HCT116 (cell line): ENCODE measurements at regions not wholly inside any gene's neighbourhood (a gene's known extent, or its start where the extent isn't known, plus 50 kb on each side); places are given as distances from the start of the nearest gene placed in this dataset.

Experiments used
- ATF3 ChIP-seq: IDR thresholded peaks from 2 replicates; pipeline ENCODE4 v1.6.1; 2012
- CTCF ChIP-seq, 3 experiments: fragments of 200-600 bp in 1 of 3; sonication (generic) in 1 of 3; IDR thresholded peaks in 2 of 3; conservative IDR thresholded peaks in 1 of 3; 2 replicates each; pipeline ENCODE4 v1.5.1; 2012 to 2017; ENCODE audit warnings: low read depth in 2 of 3, low read length in 2 of 3, antibody characterized with exemption in 1 of 3, borderline replicate concordance in 1 of 3, control low read depth in 1 of 3, mild to moderate bottlenecking in 1 of 3, mixed read lengths in 1 of 3, mixed run types in 1 of 3, moderate library complexity in 1 of 3; ENCODE audit not compliant: insufficient read depth in 1 of 3
- ELF1 ChIP-seq: IDR thresholded peaks from 2 replicates; pipeline ENCODE4 v1.6.1; 2012; ENCODE audit warnings: low read depth, borderline replicate concordance
- EZH2phosphoT487 ChIP-seq: fragments of 200-600 bp; IDR thresholded peaks from 2 replicates; pipeline ENCODE4 v1.6.1; 2018; ENCODE audit warnings: antibody characterized with exemption, borderline replicate concordance
- POLR2AphosphoS5 ChIP-seq: IDR thresholded peaks from 2 replicates; pipeline ENCODE4 v1.6.1; 2011; ENCODE audit warnings: mild to moderate bottlenecking, low read depth, low read length, moderate library complexity
- REST ChIP-seq: IDR thresholded peaks from 2 replicates; pipeline ENCODE4 v1.6.1; 2012; ENCODE audit warnings: low read depth
- SRF ChIP-seq: IDR thresholded peaks from 2 replicates; pipeline ENCODE4 v1.6.1; 2012; ENCODE audit warnings: low read depth
- TCF7L2 ChIP-seq: IDR thresholded peaks from 2 replicates; pipeline ENCODE4 v1.7.0; 2011; ENCODE audit warnings: borderline replicate concordance, inconsistent platforms; ENCODE audit not compliant: insufficient read depth, insufficient read length; ENCODE audit errors: extremely low read depth
- YY1 ChIP-seq: IDR thresholded peaks from 2 replicates; pipeline ENCODE4 v1.6.1; 2011; ENCODE audit warnings: low read length, low read depth, moderate library complexity, mild to moderate bottlenecking; ENCODE audit not compliant: insufficient replicate concordance; ENCODE audit errors: extremely low read depth
- ZFX ChIP-seq: fragments of 450-650 bp; IDR thresholded peaks from 2 replicates; pipeline ENCODE4 v1.6.1; 2017
- ZNF274 ChIP-seq: fragments of 200-500 bp; sonication (Bioruptor generic); IDR thresholded peaks from 2 replicates; pipeline ENCODE4 v1.6.1; 2014; ENCODE audit warnings: mild to moderate bottlenecking, low read depth, low read length, inconsistent platforms

- TF ChIP-seq CTCF (IDR thresholded peaks at IDR 0.05 in 2 of 3, conservative IDR thresholded peaks at IDR 0.05 in 1 of 3; ENCODE audit: borderline replicate concordance in 1 of 3, insufficient read depth in 1 of 3, low read depth in 2 of 3, low read length in 2 of 3) (no peak), TCF7L2 (no peak), POLR2AphosphoS5 (no peak), EZH2phosphoT487 (no peak), REST (no peak), ZNF274 (no peak), ZFX (no peak), ELF1 (no peak), YY1 (no peak), SRF (no peak), ATF3 (no peak)
These were observed 630.8 kb downstream of the ANKRD7 start for GRCh38 chr7:118855290-118855689.
